ENCODE measurements at regions not wholly inside any gene's neighbourhood (a gene's known extent, or its start where the extent isn't known, plus 50 kb on each side); places are given as distances from the start of the nearest gene placed in this dataset.

DNA sequence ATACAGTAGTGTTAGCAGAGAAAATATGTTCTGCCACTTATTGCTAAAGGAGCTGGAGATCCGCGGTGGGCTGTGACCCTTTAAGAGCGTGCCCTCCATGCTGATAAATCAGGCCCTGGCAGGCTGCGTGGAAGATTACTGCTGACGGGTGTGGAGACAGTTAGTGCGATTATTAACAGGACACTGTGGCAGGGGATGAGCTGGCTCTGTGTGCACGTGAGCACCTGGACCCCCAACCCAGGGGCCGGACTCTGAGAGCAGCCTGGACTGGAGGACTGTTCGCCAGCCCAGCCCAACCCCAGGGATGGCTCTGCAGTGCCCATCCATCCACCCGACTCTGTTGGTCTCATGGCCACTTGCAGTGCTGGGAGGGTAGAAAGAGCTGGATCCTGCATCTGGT lies 162.0 kb downstream of the MELK start:
- TF ChIP-seq POLR2AphosphoS5 (IDR thresholded peaks at IDR 0.05; ENCODE audit: insufficient read depth, low read depth, low read length) (no peak), MYC (IDR thresholded peaks at IDR 0.05; ENCODE audit: low read depth, low read length) (no peak), JUN (IDR thresholded peaks at IDR 0.05; ENCODE audit: borderline replicate concordance, insufficient read depth, insufficient read length, low read depth) (no peak), FOS (IDR thresholded peaks at IDR 0.05; ENCODE audit: borderline replicate concordance, insufficient read depth, low read length) (no peak)
- TF ChIP-seq, protein P1, sequence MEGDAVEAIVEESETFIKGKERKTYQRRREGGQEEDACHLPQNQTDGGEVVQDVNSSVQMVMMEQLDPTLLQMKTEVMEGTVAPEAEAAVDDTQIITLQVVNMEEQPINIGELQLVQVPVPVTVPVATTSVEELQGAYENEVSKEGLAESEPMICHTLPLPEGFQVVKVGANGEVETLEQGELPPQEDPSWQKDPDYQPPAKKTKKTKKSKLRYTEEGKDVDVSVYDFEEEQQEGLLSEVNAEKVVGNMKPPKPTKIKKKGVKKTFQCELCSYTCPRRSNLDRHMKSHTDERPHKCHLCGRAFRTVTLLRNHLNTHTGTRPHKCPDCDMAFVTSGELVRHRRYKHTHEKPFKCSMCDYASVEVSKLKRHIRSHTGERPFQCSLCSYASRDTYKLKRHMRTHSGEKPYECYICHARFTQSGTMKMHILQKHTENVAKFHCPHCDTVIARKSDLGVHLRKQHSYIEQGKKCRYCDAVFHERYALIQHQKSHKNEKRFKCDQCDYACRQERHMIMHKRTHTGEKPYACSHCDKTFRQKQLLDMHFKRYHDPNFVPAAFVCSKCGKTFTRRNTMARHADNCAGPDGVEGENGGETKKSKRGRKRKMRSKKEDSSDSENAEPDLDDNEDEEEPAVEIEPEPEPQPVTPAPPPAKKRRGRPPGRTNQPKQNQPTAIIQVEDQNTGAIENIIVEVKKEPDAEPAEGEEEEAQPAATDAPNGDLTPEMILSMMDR (IDR thresholded peaks at IDR 0.05; ENCODE audit: extremely low read depth in 1 of 2, insufficient read depth in 1 of 2, low read depth in 1 of 2, low read length in 2 of 2): no peak

Measured in endothelial cell of umbilical vein (primary cell).